ENCODE measurements at regions not wholly inside any gene's neighbourhood (a gene's known extent, or its start where the extent isn't known, plus 50 kb on each side); places are given as distances from the start of the nearest gene placed in this dataset.
A peak's percentile ranks its signal among the peaks of the same experiment; 100 is the strongest.
"Not testable (repeated sequence)": the region's sequence is repeated elsewhere in the genome, so short reads cannot be mapped to it uniquely, and the experiment has no call there.

- no peak for DNase-seq (ENCODE audit: low spot score)
These were observed 120.0 kb upstream of the EGFR start for GRCh38 chr7:54898659-54899340.

- DNase-seq (ENCODE audit: low spot score): no peak
These were observed 117.0 kb upstream of the EGFR start for GRCh38 chr7:54901840-54902239.

GRCh38 chr7:54904130-54904529 lies 114.7 kb upstream of the EGFR start:
- no peak for DNase-seq (ENCODE audit: low spot score)

GRCh38 chr7:54904986-54905385 lies 113.8 kb upstream of the EGFR start:
- DNase-seq (ENCODE audit: low spot score): no peak

GRCh38 chr7:54906963-54907362 lies 111.9 kb upstream of the EGFR start:
- no peak for DNase-seq (ENCODE audit: low spot score)

- DNase-seq (ENCODE audit: low spot score): no peak
These were observed 110.8 kb upstream of the EGFR start for GRCh38 chr7:54907981-54908380.

GRCh38 chr7:54908760-54909438 lies 109.9 kb upstream of the EGFR start:
- no peak for DNase-seq (ENCODE audit: low spot score)

GRCh38 chr7:54915870-54916598 lies 102.8 kb upstream of the EGFR start:
- no peak for DNase-seq (ENCODE audit: low spot score)

GRCh38 chr7:54917613-54918391 lies 101.0 kb upstream of the EGFR start:
- no peak for DNase-seq (ENCODE audit: low spot score)

GRCh38 chr7:54921116-54921515 lies 97.7 kb upstream of the EGFR start:
- no peak for DNase-seq (ENCODE audit: low spot score)

GRCh38 chr7:54931532-54931931 lies 87.3 kb upstream of the EGFR start:
- no peak for DNase-seq (ENCODE audit: low spot score)

GRCh38 chr7:54932818-54933543 lies 85.8 kb upstream of the EGFR start:
- DNase-seq (ENCODE audit: low spot score): peak; percentile 75

GRCh38 chr7:54933643-54934042 lies 85.2 kb upstream of the EGFR start:
- no peak for DNase-seq (ENCODE audit: low spot score)

GRCh38 chr7:54940748-54941147 lies 78.1 kb upstream of the EGFR start:
- no peak for DNase-seq (ENCODE audit: low spot score)

GRCh38 chr7:54944179-54944578 lies 74.6 kb upstream of the EGFR start:
- no peak for DNase-seq (ENCODE audit: low spot score)

- DNase-seq (ENCODE audit: low spot score): no peak
These were observed 72.5 kb upstream of the EGFR start for GRCh38 chr7:54946271-54946670.

GRCh38 chr7:54946764-54947163 lies 72.1 kb upstream of the EGFR start:
- DNase-seq (ENCODE audit: low spot score): no peak

GRCh38 chr7:54947266-54947665 lies 71.6 kb upstream of the EGFR start:
- DNase-seq (ENCODE audit: low spot score): no peak

GRCh38 chr7:54949514-54949913 lies 69.3 kb upstream of the EGFR start:
- DNase-seq (ENCODE audit: low spot score): not testable (repeated sequence)

- DNase-seq (ENCODE audit: low spot score): no peak
These were observed 63.5 kb upstream of the EGFR start for GRCh38 chr7:54955296-54955695.

- DNase-seq (ENCODE audit: low spot score): no peak
These were observed 63.0 kb upstream of the EGFR start for GRCh38 chr7:54955696-54956420.

Measured in putamen (tissue), 1 donor.